Heart right ventricle (tissue), 16 donors: ENCODE measurements at regions not wholly inside any gene's neighbourhood (a gene's known extent, or its start where the extent isn't known, plus 50 kb on each side); places are given as distances from the start of the nearest gene placed in this dataset.

Experiments used
- ATAC-seq, 8 donors: fragments of 200-7000 bp; cut with Tn5 transposase; one replicate each; pipeline ENCODE4 v1.9.1; 2020; ENCODE audit warnings: mild to moderate bottlenecking in 8 of 8, moderate library complexity in 8 of 8, moderate number of reproducible peaks in 1 of 8
- DNase-seq, 2 donors: peaks; one replicate each; pipeline ENCODE4 v3.0.0-alpha.2; 2020
- H3K27ac ChIP-seq, 10 donors: fragments of 200-600 bp; sonication (generic) in 2 of 10; one replicate each; pipeline versions ENCODE4 v1.5.0 to v1.8.0; 2020 to 2022; ENCODE audit warnings: mild to moderate bottlenecking in 3 of 10
- H3K27me3 ChIP-seq, 7 donors: fragments of 200-600 bp; one replicate each; pipeline ENCODE4 v1.8.0; 2021 to 2022; ENCODE audit warnings: mild to moderate bottlenecking in 2 of 7
- H3K36me3 ChIP-seq, 9 donors: fragments of 200-600 bp; sonication (generic) in 1 of 9; one replicate each; pipeline versions ENCODE4 v1.5.0 to v1.8.0; 2020 to 2022; ENCODE audit warnings: mild to moderate bottlenecking in 2 of 9
- H3K4me1 ChIP-seq, 9 donors: fragments of 200-600 bp; sonication (generic) in 1 of 9; one replicate each; pipeline versions ENCODE4 v1.5.0 to v1.8.0; 2020 to 2022; ENCODE audit warnings: mild to moderate bottlenecking in 4 of 9
- H3K4me3 ChIP-seq, 10 donors: fragments of 200-600 bp; sonication (generic) in 2 of 10; one replicate each; pipeline versions ENCODE4 v1.5.0 to v1.8.0; 2020 to 2022; ENCODE audit warnings: mild to moderate bottlenecking in 7 of 10, moderate library complexity in 2 of 10
- H3K9me3 ChIP-seq, 11 donors: fragments of 200-600 bp in 10 of 11; sonication (generic) in 2 of 11; one replicate each; pipeline versions ENCODE4 v1.5.0 to v1.8.0; 2013 to 2022; ENCODE audit warnings: mild to moderate bottlenecking in 2 of 11, control low read depth in 1 of 11, moderate library complexity in 1 of 11
- CTCF ChIP-seq, 9 donors: fragments of 200-600 bp; sonication (generic) in 2 of 9; IDR thresholded peaks; one replicate each; pipeline versions ENCODE4 v1.5.0 to v1.8.0; 2021 to 2022; ENCODE audit warnings: antibody characterized with exemption in 9 of 9, mild to moderate bottlenecking in 5 of 9, moderate library complexity in 1 of 9
- WGBS, 2 donors: extraction: QIAGEN DNeasy Blood & Tissue Kit; methylation state at CpG; one replicate each; pipeline ENCODE4 v1.1.7; 2013; ENCODE audit warnings: inconsistent platforms in 1 of 2; 5-methylcytosine and 5-hydroxymethylcytosine counted together
- intact Hi-C, 10 donors: fragments of 100-400 bp; cut with DNase I; formaldehyde crosslinking; loops; one replicate each; pipeline versions ENCODE4 v1.11.1 to v1.14.2; 2022
- donor health status: Arrhythmogenic right ventricular cardiomyopathy.
- donor health status: ischemic (EF 13 %, LVEDD 7.1; RV severe dilation, severe dysfunction).
- donor health status: healthy with polysubstance abuse.
- donor health status: DM: no; HTN: yes; CAD: no.
- donor health status: DM: no; HTN: no; CAD: no.
- donor health status: ischemic (EF 25% LVEDD 6.9; RV normal size, moderate dysfunction).
- donor health status: ischemic (EF 25% LVEDD 5.7; RV mildly dilated, moderate dysfunction).
- donor health status: healthy.
- donor health status: DM: yes; HTN: yes; CAD: no.
- donor health status: Ischemic cardiomyopathy.
- donor health status: ischemic (EF 35%, LVEDD 5.7; RV mildly dilated, moderate dysfunction).
- donor health status: nonischemic (EF 11% LVEDD 7.7; RV severe dilation, severe dysfunction).
- donor health status: DM: yes; HTN: yes; CAD: no.
- donor health status: PGD.
- donor health status: ischemic (EF 29% LVEDD 5.4; RV normal size, mild dysfunction).
- donor health status: nonischemic (EF 23%, LVEDD 6.1; RV moderate dilation, normal function).

GRCh38 chr2:180739070-180739469 is 241.3 kb upstream of the UBE2E3 start:
- Histone ChIP-seq H3K27me3 (no peaks in the 10 kb centered on the region), H3K36me3 (no peaks in the 10 kb centered on the region), H3K9me3 (no peaks in the 10 kb centered on the region), H3K4me1 (no peaks in the 10 kb centered on the region), H3K27ac (no peak overlapping the region), H3K4me3 (no peak overlapping the region)
- TF ChIP-seq CTCF (IDR thresholded peaks at IDR 0.05): no peak
- ATAC-seq (no peak), DNase-seq (no peak)
- WGBS, 2 donors: 57 to 64% methylated on average over 1 of the region's 1 CpG
- intact Hi-C loops: no loop called here

DNA sequence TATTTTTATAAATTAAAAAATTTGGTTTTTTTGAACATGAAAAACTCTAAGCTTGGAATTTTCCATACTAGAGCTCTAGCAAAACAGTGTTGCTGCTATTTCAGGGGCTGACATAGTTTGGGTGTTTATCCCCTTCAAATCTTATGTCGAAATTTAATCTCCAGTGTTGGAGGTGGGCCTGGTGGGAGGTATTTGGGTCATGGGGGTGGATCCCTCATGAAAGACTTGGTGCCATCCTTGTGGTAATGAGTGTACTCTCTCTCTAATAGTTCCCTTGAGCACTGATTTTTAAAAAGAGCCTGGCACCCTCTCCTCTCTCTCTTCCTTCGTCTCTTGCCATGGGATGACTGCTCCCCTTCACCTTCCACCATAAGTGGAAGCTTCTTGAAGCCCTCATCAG is 244.6 kb upstream of the UBE2E3 start:
- Histone ChIP-seq H3K4me1 (no peaks in the 10 kb centered on the region), H3K36me3 (no peaks in the 10 kb centered on the region), H3K4me3 (no peak overlapping the region), H3K9me3 (no peaks in the 10 kb centered on the region), H3K27ac (no peak overlapping the region), H3K27me3 (no peaks in the 10 kb centered on the region)
- intact Hi-C loops: no loop called here
- no peak for TF ChIP-seq CTCF (IDR thresholded peaks at IDR 0.05)
- DNase-seq (no peak), ATAC-seq (no peak)
- 69% methylated on average over 2 of the region's 2 CpGs for WGBS, 2 donors

- ATAC-seq: no peak
- no peaks in the 10 kb centered on the region for H3K4me1 ChIP-seq
- intact Hi-C loops: no loop called here
- no peaks in the 10 kb centered on the region for H3K27me3 ChIP-seq
- H3K9me3 ChIP-seq: no peaks in the 10 kb centered on the region
- no peak overlapping the region for H3K4me3 ChIP-seq
- no peak for TF ChIP-seq CTCF (IDR thresholded peaks at IDR 0.05)
- DNase-seq: no peak
- no peak overlapping the region for H3K27ac ChIP-seq
- H3K36me3 ChIP-seq: no peaks in the 10 kb centered on the region
Observed at GRCh38 chr2:180734382-180734781, 246.0 kb upstream of the UBE2E3 start.

GRCh38 chr2:180733330-180733729 is 247.1 kb upstream of the UBE2E3 start:
- DNase-seq: no peak
- no peaks in the 10 kb centered on the region for H3K27me3 ChIP-seq
- ATAC-seq: no peak
- H3K27ac ChIP-seq: no peak overlapping the region
- no peaks in the 10 kb centered on the region for H3K36me3 ChIP-seq
- intact Hi-C loops: no loop called here
- no peaks in the 10 kb centered on the region for H3K9me3 ChIP-seq
- no peak for TF ChIP-seq CTCF (IDR thresholded peaks at IDR 0.05)
- no peak overlapping the region for H3K4me3 ChIP-seq
- WGBS, 2 donors: 72 to 75% methylated on average over 1 of the region's 1 CpG
- no peaks in the 10 kb centered on the region for H3K4me1 ChIP-seq

- DNase-seq (no peak), ATAC-seq (no peak)
- H3K9me3 ChIP-seq: no peaks in the 10 kb centered on the region
- no peaks in the 10 kb centered on the region for H3K36me3 ChIP-seq
- H3K27ac ChIP-seq: no peak overlapping the region
- intact Hi-C loops: no loop called here
- no peak for TF ChIP-seq CTCF (IDR thresholded peaks at IDR 0.05)
- no peaks in the 10 kb centered on the region for H3K27me3 ChIP-seq
- no peak overlapping the region for H3K4me3 ChIP-seq
- 86 to 93% methylated on average over 3 of the region's 3 CpGs for WGBS, 2 donors
- no peaks in the 10 kb centered on the region for H3K4me1 ChIP-seq
Observed at GRCh38 chr2:180732337-180732736, 248.1 kb upstream of the UBE2E3 start.
